HG03108 (cell line): ENCODE measurements at regions not wholly inside any gene's neighbourhood (a gene's known extent, or its start where the extent isn't known, plus 50 kb on each side); places are given as distances from the start of the nearest gene placed in this dataset.
"Not testable (repeated sequence)": the region's sequence is repeated elsewhere in the genome, so short reads cannot be mapped to it uniquely, and the experiment has no call there.

Experiments used
- ATAC-seq: cut with Tn5 transposase; IDR thresholded peaks from one replicate; pipeline ENCODE4 v1.9.1; 2021; ENCODE audit warnings: moderate library complexity; ENCODE audit not compliant: unreplicated experiment

DNA sequence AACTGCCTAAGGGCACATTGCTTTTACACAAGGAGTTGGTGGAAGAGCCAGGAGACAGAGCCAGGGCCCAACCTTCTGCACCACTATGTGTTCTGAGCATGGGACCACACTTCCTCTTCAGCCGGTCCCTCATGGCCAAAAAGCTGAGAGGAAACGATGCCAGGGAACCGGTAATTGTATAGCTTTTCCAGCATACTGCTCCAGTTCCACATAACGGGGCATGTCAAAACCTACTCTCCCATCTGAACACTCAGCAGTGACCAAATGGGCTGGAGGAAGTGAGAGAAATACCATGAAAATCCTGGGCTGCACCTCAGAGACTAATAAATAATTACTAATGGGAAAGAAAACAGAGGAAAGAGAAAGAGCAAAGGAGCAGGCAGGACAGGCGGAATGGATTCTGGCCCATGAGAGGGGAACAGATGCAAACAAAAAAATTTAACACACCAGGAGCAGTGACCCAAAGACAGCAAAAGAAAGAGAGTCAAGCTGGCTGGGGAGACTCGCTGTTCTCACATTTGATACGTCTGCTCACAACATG is 52.0 kb upstream of the BMP2 start:
- no peak for ATAC-seq

GRCh38 chr20:6714279-6714711 is 53.2 kb upstream of the BMP2 start:
- ATAC-seq = no peak

- no peak for ATAC-seq
Measured at GRCh38 chr20:6711951-6712649, 55.4 kb upstream of the BMP2 start.

- no peak for ATAC-seq
Measured at GRCh38 chr20:6709910-6710595, 57.4 kb upstream of the BMP2 start.

GRCh38 chr20:6708010-6708409 is 59.5 kb upstream of the BMP2 start:
- ATAC-seq = no peak

GRCh38 chr20:6707321-6707831 is 60.1 kb upstream of the BMP2 start:
- ATAC-seq = no peak

GRCh38 chr20:6705926-6706548 is 61.4 kb upstream of the BMP2 start:
- ATAC-seq = no peak

DNA sequence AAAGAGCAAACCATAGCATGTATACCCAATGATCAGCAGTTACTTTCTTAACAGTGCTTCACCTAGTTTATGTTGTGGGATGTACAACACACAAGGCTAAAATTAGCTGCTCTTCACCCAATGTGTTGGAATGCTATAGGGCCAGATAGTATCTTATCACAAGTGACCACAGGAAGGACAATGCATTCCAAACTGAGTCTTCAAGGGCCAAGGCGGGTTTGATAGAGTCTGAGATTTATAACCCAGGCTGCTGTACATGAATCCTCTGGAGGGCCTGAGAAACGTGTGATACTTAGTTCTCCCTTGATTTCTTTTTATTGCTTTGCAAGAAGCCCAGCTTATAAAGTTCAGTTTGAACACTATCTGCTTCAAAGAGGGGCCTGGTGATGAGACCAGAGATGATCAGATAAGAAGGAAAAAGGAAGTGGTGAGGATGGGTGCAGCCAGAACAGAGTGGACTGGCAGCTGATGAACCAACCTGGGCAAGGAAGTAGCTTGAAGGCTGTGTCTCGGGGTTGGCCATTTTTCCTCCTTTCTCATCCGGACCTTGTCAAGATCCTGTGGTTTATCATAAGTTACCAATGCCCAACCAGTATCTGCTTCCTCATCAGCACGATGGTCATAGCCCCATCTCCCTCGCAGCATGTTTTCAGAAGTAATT is 62.2 kb upstream of the BMP2 start:
- no peak for ATAC-seq

GRCh38 chr20:6704132-6704861 is 63.2 kb upstream of the BMP2 start:
- no peak for ATAC-seq

DNA sequence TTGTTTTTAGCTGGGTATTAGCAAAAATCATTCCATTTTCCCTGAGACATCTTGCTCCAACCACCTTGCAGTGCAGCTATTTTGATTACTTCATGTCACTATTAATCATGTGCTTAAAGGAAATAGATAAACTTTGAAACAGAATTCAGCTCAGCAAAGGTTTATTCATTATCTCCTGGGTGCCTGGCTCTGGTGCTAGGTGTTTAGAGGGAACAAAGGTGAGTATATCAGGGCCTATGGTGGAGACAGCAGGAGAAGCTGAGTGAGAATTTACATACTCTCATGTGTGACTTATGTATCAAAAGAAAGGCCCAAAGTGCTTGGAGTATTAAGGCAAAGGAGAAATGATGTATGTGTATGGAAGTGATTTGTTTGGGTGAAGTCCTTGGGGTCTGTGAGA is 63.8 kb upstream of the BMP2 start:
- no peak for ATAC-seq

GRCh38 chr20:6703047-6703446 is 64.4 kb upstream of the BMP2 start:
- ATAC-seq = no peak

DNA sequence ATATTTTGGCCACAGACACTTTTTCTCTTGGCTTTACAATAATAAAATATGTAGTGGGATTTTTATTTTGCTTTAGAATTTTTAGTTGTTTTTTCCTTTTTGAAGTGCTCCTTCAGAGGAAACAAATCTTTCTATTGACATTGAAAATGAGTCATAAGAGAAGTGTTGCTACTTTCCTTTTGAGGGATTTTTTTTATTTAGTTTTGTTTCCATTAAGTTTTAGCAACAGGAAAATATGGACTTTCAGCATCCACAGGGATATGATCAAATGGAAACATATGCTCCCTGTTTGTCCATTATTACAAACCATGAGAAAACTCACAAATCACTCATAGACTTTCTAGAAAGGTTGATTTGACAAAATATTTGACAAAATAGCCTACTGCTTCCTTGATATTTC is 65.3 kb upstream of the BMP2 start:
- ATAC-seq = no peak

GRCh38 chr20:6700563-6701329 is 66.7 kb upstream of the BMP2 start:
- ATAC-seq = no peak

- no peak for ATAC-seq
Measured at GRCh38 chr20:6699921-6700562, 67.4 kb upstream of the BMP2 start.

DNA sequence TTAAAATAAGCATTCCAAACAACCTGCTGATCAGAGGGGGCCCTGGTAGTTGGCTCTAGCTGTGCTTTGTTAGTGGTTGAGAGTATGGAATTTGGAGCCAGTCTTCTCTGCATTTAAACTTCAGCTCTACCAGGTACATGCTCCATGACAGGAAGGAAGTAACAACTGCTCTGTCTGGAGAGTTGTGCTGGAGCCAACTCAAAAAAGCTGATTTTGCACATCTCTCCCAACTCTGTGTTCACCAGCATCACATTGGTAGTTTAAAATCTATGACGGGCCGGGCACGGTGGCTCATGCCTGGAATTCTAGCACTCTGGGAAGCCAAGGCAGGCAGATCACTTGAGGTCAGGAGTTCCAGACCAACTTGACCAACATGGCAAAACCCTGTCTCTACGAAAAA is 68.8 kb upstream of the BMP2 start:
- no peak for ATAC-seq

DNA sequence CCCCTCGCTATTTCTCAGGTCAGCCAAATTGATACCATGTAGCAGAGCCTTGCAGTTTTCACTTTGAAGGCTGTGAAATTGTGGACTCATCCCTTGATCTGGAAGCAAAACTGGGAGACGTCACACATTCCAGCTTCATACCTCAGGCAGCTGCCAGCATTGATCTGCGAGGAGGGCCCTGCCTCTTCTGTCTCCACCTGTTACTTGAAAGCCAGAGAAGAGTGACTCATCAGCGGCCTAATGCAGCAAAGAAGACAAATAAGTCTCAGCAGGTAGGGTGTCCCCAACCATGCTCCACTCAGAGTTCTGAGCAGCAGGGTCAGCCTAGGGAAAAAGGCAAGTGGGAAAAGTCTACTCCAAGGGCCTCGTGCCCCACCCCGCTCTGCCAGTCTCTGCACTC is 69.4 kb upstream of the BMP2 start:
- ATAC-seq = no peak

DNA sequence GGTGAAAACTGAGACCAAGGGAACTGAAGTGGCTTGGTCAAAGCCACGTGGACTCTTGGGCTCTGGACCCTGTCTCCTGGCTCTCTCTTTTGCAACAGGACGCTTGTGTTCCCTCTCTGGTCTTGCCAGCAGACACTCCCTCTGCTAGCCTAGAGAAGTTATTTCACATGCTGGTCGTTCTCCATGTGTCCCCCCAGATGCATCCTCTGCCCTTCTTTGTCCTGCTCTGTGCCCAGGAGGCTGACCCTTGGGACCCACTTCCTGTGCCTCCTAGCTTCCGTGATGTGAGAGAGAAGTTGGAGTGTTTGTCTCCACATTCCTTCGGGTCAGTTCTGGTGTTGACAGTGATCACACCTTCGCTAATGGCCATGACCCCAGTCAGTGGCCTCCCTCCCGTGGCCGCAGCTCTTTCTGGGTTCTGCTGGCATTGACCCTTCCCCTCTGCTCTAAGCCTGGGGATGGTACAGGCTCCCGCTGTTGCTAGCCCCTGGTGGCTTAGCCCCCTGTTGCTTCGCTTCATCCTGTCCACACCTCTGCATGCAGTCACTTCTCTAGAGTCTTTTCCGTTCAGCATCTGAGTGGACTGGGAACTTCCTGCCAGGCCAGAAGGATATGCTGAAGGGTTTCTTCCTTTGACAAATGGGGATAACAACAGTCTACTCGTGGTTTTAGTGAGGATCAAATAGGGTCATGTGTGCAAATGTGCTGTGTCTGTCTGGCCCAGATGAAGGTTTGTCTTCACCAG is 70.1 kb upstream of the BMP2 start:
- no peak for ATAC-seq

GRCh38 chr20:6696001-6696400 is 71.5 kb upstream of the BMP2 start:
- no peak for ATAC-seq

DNA sequence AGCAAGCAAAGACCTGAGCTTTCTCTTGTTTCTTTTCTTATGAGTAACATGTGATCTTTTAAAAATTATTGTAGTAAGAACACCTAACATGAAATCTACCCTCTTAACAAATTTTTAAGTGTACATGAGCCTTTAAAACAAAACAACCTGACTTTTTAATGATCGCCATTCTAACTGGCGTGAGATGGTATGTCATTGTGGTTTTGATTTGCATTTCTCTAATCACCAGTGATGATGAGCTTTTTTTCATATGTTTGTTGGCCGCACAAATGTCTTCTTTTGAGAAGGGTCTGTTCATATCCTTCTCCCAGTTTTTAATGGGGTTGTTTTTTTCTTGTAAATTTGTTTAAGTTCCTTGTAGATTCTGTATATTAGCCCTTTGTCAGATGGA is 73.7 kb upstream of the BMP2 start:
- not testable (repeated sequence) for ATAC-seq
